Skeletal muscle tissue (tissue), 3 donors: ENCODE measurements at regions not wholly inside any gene's neighbourhood (a gene's known extent, or its start where the extent isn't known, plus 50 kb on each side); places are given as distances from the start of the nearest gene placed in this dataset.

Experiments
- H3K27ac ChIP-seq: one replicate; pipeline ENCODE4 v1.7.0; 2013; ENCODE audit warnings: mild to moderate bottlenecking, low read depth, low read length, inconsistent platforms
- H3K27me3 ChIP-seq, 3 donors: one replicate each; pipeline ENCODE4 v1.7.0; 2013; ENCODE audit warnings: low read length in 3 of 3; ENCODE audit not compliant: control insufficient read depth in 3 of 3, insufficient read depth in 3 of 3
- H3K36me3 ChIP-seq, 3 donors: one replicate each; pipeline ENCODE4 v1.7.0; 2013; ENCODE audit warnings: low read length in 3 of 3; ENCODE audit not compliant: control insufficient read depth in 3 of 3, insufficient read depth in 3 of 3
- H3K4me1 ChIP-seq, 3 donors: one replicate each; pipeline ENCODE4 v1.7.0; 2013; ENCODE audit warnings: low read length in 3 of 3, mild to moderate bottlenecking in 3 of 3; ENCODE audit not compliant: control insufficient read depth in 3 of 3, insufficient read depth in 3 of 3
- H3K4me3 ChIP-seq, 3 donors: one replicate each; pipeline ENCODE4 v1.7.0; 2013; ENCODE audit warnings: low read length in 3 of 3
- H3K9ac ChIP-seq, 3 donors: one replicate each; pipeline ENCODE4 v1.7.0; 2013; ENCODE audit warnings: low read length in 3 of 3, mild to moderate bottlenecking in 3 of 3, moderate library complexity in 2 of 3, low read depth in 1 of 3
- H3K9me3 ChIP-seq, 3 donors: one replicate each; pipeline ENCODE4 v1.7.0; 2013; ENCODE audit warnings: low read length in 3 of 3; ENCODE audit not compliant: control insufficient read depth in 3 of 3
- donor health status: Osteomylitis.

DNA sequence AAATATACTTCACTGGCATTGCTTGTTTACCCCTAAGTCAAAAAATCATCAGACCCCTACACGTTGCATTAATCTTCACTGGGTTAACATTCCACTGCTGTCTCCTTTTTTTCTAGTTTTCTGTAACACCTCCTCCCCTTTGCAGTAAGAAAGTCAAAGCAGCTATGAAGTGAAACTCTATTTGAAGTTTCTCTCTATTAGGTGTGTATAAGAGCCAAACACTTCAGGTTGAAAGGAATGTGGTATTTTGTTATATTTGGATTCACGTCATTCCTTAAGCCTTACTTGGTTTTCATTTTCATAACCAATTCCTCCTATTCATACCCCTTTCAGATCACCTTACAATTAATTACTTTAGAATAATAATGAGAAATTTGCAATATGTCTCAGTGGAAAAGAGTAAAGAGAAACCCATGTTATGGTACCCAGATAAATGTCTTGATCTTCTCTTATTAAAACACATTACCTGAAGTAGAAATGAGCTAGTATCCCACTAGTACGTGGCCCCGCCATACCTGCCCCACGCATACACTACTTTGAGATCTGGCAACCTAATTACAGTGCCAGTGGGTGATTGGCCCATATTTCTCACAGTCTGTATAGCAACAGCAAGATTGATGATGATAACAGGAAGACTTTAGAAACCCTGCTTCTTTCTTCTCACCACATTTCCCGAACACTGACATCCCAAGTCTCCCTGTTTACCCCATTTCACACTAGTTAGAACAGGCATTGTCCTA lies 236.4 kb upstream of the RGS6 start:
- Histone ChIP-seq H3K9me3 (no peaks in the 10 kb centered on the region), H3K27ac (no peak overlapping the region), H3K4me1 (no peaks in the 10 kb centered on the region), H3K4me3 (no peak overlapping the region), H3K36me3 (peaks cover 0 to 4% (median 0%) of the 10 kb centered on the region in 3 donors), H3K27me3 (no peaks in the 10 kb centered on the region), H3K9ac (no peak overlapping the region)

DNA sequence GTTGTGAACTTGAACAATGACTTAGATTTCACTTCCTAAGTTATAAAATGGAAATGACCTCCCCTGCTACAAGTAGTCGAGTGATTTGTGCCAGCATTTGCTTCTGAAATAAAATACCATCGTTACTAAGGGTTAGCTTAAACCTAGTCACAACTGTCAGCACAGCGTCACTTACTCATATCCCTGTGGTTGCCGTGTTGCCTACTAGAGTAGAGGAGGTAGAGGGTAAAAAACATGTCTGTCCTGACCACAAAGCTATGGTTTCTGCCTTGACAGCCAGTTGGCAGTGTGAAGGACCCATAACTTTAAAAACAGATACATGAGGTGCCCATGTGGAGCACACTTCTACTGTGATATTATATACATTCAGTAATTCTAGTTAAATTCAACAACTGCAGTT lies 234.2 kb upstream of the RGS6 start:
- no peak overlapping the region for H3K4me3 ChIP-seq
- H3K9me3 ChIP-seq: no peaks in the 10 kb centered on the region
- no peaks in the 10 kb centered on the region for H3K36me3 ChIP-seq
- H3K4me1 ChIP-seq: no peaks in the 10 kb centered on the region
- H3K27ac ChIP-seq: no peak overlapping the region
- no peak overlapping the region for H3K9ac ChIP-seq
- no peaks in the 10 kb centered on the region for H3K27me3 ChIP-seq

DNA sequence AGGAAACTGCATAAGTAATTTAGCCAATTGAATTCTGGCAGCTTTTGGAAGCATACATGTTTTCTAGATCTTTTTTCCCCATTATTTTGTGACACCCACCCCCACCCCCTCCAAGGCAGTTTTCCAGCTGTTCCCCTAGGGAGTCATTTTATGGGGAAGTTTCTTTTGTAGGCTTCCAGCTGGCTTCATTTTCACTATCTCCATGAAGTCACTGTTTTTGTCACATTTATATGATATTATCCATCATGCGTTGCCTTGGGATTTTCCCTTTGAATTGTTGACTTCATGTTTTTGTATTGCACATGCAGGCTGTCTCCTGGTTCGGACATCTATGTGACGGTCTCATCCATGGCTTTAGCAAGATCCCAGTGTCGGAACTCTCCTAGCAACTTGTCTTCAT lies 233.6 kb upstream of the RGS6 start:
- no peaks in the 10 kb centered on the region for H3K36me3 ChIP-seq
- no peak overlapping the region for H3K27ac ChIP-seq
- H3K9me3 ChIP-seq: no peaks in the 10 kb centered on the region
- no peak overlapping the region for H3K4me3 ChIP-seq
- no peak overlapping the region for H3K9ac ChIP-seq
- no peaks in the 10 kb centered on the region for H3K27me3 ChIP-seq
- no peaks in the 10 kb centered on the region for H3K4me1 ChIP-seq

DNA sequence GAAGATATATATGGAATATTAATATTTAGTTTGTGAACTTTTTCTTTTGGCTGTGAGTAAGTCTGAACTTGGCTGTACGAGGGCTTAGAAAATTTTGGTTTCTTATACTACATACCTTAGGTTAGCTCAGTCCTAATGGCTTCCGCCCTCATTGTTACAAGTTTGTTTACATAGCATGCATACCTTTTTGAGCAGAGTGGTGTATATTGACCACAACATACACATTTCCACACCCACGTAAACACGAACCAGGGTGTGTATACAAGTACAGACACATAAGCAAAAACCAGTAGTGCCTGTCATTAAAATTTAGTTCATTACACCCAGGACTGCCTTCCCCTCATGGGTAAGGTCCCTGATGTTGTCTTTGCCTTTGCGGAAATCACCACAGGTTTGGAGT lies 230.2 kb upstream of the RGS6 start:
- Histone ChIP-seq H3K4me3 (no peak overlapping the region), H3K27me3 (no peaks in the 10 kb centered on the region), H3K9ac (no peak overlapping the region), H3K4me1 (no peaks in the 10 kb centered on the region), H3K9me3 (no peaks in the 10 kb centered on the region), H3K36me3 (peaks cover 0 to 5% (median 0%) of the 10 kb centered on the region in 3 donors), H3K27ac (no peak overlapping the region)

DNA sequence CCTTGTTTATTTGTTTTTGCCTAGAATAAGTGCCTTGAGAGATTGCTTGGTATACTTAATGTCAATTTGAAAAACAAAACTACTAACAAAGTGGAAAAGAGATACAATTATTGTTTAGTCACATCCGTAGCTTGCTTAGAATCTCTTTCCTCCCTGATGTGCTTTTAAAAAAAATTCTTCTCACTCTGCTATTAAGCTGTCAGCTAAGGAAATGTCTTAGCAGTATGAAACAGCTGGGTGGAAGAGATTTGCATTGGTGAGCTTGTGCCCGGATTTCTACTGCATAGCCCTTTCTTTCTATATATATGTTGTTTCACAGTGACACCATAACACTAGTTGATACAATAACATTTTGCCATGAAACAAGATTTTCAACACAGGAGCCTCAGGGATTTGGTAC lies 229.4 kb upstream of the RGS6 start:
- H3K4me3 ChIP-seq: no peak overlapping the region
- no peaks in the 10 kb centered on the region for H3K9me3 ChIP-seq
- H3K4me1 ChIP-seq: no peaks in the 10 kb centered on the region
- H3K9ac ChIP-seq: no peak overlapping the region
- H3K27ac ChIP-seq: no peak overlapping the region
- H3K27me3 ChIP-seq: no peaks in the 10 kb centered on the region
- H3K36me3 ChIP-seq: peaks cover 0 to 5% (median 0%) of the 10 kb centered on the region in 3 donors

DNA sequence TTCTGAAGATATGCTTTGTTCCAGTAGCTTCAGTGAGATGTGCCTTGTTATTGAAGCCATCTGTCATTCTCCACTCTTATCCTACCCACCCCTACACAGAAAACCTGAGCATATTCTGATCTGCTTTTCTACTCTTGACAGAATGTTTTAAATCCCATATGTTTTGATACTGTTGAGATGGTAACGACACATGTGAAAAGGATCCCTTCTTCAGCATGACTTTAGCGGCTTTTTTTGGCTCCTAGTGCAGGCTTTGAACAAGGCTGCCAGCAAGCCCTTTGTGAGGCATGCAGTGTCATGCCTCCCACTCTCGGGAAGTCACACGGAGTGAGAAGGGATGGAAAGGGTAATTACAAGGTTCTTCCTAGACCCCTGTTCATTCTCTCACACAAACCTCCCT lies 228.8 kb upstream of the RGS6 start:
- H3K36me3 ChIP-seq: peaks cover 0 to 5% (median 0%) of the 10 kb centered on the region in 3 donors
- no peak overlapping the region for H3K27ac ChIP-seq
- H3K9me3 ChIP-seq: no peaks in the 10 kb centered on the region
- H3K9ac ChIP-seq: no peak overlapping the region
- no peaks in the 10 kb centered on the region for H3K4me1 ChIP-seq
- H3K27me3 ChIP-seq: no peaks in the 10 kb centered on the region
- no peak overlapping the region for H3K4me3 ChIP-seq

DNA sequence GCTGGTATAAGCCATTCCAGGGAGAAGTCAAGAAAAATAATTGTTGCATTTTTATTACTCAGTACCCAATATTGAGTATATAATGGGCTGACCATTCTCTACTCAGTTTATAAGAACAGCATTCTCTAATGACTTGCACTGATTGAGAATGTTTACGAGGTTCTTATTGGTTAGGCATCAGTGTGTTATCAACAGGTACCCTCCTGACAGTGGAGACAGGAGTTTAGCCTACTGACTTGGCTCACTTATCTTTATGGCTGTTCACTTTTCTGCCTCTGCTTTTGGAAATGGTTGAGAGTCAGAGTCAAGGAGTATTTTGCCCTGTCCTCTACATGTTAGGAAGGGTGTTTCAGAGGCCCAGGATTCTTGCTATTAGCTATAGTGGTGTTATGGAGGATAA lies 228.0 kb upstream of the RGS6 start:
- no peak overlapping the region for H3K4me3 ChIP-seq
- no peak overlapping the region for H3K9ac ChIP-seq
- H3K9me3 ChIP-seq: no peaks in the 10 kb centered on the region
- H3K4me1 ChIP-seq: no peaks in the 10 kb centered on the region
- no peaks in the 10 kb centered on the region for H3K27me3 ChIP-seq
- H3K27ac ChIP-seq: no peak overlapping the region
- peaks cover 0 to 5% (median 0%) of the 10 kb centered on the region in 3 donors for H3K36me3 ChIP-seq

DNA sequence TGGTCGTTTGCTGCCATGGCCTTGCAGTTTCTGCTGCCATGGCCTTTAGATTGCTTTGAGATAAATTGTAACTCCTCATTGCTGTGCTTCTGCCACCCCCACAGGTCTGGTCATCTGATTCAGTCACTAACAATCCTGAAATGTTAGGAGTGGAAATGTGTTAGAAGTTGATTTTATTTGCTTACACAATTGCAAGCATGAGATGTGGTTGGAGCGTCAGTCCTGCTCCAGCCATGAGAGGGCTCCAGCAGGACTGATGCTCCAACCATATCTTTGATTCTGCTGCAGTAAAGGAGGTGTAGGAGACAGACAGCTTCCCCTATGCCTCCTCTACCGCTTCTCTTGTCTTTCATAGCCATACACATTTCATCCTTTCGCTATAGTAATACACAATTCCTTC lies 226.8 kb upstream of the RGS6 start:
- Histone ChIP-seq H3K4me1 (no peaks in the 10 kb centered on the region), H3K27ac (no peak overlapping the region), H3K36me3 (peaks cover 0 to 5% (median 0%) of the 10 kb centered on the region in 3 donors), H3K27me3 (no peaks in the 10 kb centered on the region), H3K9ac (no peak overlapping the region), H3K9me3 (no peaks in the 10 kb centered on the region), H3K4me3 (no peak overlapping the region)

DNA sequence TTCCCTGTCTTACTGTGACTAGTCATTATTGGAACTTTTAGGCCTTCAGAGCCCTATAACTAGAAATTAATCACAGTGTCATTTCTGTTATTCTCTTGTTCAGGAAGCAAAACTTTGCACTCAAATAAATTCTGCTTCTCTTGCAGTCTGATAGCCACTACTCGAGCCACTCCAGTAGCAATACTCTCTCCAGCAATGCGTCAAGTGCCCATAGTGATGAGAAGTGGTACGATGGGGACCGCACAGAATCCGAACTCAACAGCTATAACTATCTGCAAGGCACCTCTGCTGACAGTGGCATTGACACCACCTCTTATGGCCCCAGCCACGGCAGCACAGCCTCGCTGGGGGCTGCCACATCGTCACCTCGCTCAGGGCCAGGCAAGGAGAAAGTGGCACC lies 223.2 kb upstream of the RGS6 start:
- no peaks in the 10 kb centered on the region for H3K4me1 ChIP-seq
- peaks cover 0 to 5% (median 0%) of the 10 kb centered on the region in 3 donors for H3K36me3 ChIP-seq
- no peak overlapping the region for H3K27ac ChIP-seq
- no peaks in the 10 kb centered on the region for H3K9me3 ChIP-seq
- no peak overlapping the region for H3K4me3 ChIP-seq
- no peak overlapping the region for H3K9ac ChIP-seq
- no peaks in the 10 kb centered on the region for H3K27me3 ChIP-seq

DNA sequence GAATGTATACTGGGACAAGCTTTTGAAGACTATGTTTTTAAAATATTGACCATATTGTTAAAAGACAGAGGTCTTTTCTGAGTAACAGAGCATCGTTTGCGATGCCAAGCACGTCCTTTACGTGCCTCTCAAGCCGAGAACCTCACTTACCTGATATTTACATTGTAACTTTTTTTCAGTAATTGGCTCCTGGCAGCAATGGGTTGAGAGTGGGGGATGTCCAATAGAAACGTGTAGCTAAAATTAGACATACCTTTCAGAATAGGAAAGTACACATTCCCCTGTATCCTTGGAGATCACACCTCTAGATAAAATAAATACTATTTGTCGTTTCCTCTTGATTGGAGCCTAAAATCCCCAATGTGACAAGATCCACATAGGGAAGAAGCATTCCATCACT lies 222.2 kb upstream of the RGS6 start:
- Histone ChIP-seq H3K9ac (no peak overlapping the region), H3K27me3 (no peaks in the 10 kb centered on the region)

More for the DNA sequence above, 222.2 kb upstream of the RGS6 start:
- Histone ChIP-seq H3K9me3 (no peaks in the 10 kb centered on the region), H3K4me1 (no peaks in the 10 kb centered on the region), H3K27ac (no peak overlapping the region), H3K4me3 (no peak overlapping the region), H3K36me3 (peaks cover 0 to 5% (median 0%) of the 10 kb centered on the region in 3 donors)
